Activated T-helper 1 cell treated with anti-CD3 and anti-CD28 coated beads, Interleukin-12 subunit alpha, Interleukin-12 subunit beta, Interleukin-2, Interleukin-4 antibody, amounts not matched to agents 30 ng/mL and 10 ng/mL and 1 ng/mL, durations not matched to agents 14 hours and 24 hours and 36 hours (primary cell): ENCODE measurements at regions not wholly inside any gene's neighbourhood (a gene's known extent, or its start where the extent isn't known, plus 50 kb on each side); places are given as distances from the start of the nearest gene placed in this dataset.

ENCODE experiments used
- DNase-seq: peaks from one replicate; pipeline ENCODE4 v3.0.0; 2021; ENCODE audit warnings: low spot score
- H3K27ac Mint-ChIP-seq: one replicate; pipeline ENCODE4 v1.8.0; 2021; ENCODE audit warnings: mild to moderate bottlenecking, mixed read lengths
- H3K27me3 Mint-ChIP-seq: one replicate; pipeline ENCODE4 v1.8.0; 2022; ENCODE audit warnings: mild to moderate bottlenecking, moderate library complexity, mixed read lengths; ENCODE audit not compliant: insufficient read depth
- H3K36me3 Mint-ChIP-seq: one replicate; pipeline ENCODE4 v1.8.0; 2021; ENCODE audit warnings: low read depth, mixed read lengths
- H3K4me1 Mint-ChIP-seq: one replicate; pipeline ENCODE4 v1.8.0; 2021; ENCODE audit warnings: low read depth, mixed read lengths
- H3K4me3 Mint-ChIP-seq: one replicate; pipeline ENCODE4 v1.8.0; 2021; ENCODE audit warnings: mild to moderate bottlenecking, moderate library complexity, mixed read lengths
- H3K9me3 Mint-ChIP-seq: one replicate; pipeline ENCODE4 v1.8.0; 2021; ENCODE audit warnings: mixed read lengths
- intact Hi-C: fragments of 100-400 bp; cut with micrococcal nuclease; formaldehyde crosslinking; loops from one replicate; pipeline ENCODE4 v1.15.1; 2024

DNA sequence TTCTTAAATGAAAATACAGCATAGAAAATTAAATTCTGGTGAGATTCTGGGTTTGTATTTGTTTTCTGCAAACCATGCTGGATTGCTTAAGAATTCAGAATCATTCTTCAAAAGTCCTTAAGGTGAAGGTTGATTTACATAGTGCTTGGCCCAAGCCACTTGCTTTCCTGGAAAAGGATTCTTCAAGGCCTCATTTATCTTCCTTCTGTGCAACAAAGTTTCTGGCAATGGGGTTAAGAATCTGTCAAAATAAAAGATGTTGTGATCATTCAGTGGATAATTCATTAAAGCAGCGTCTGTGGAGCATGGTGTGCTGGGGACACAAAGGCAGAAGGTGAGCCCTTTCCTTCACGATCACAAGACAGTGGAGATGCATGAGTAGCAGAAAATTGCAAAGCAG, 351.9 kb downstream of the GALR1 start:
- H3K27me3 Mint-ChIP-seq = peaks cover 6% of the 10 kb centered on the region
- H3K4me3 Mint-ChIP-seq = no peak overlapping the region
- H3K36me3 Mint-ChIP-seq = no peaks in the 10 kb centered on the region
- DNase-seq = no peak
- intact Hi-C loops = no loop called here
- no peak overlapping the region for H3K27ac Mint-ChIP-seq
- H3K4me1 Mint-ChIP-seq = no peaks in the 10 kb centered on the region
- no peaks in the 10 kb centered on the region for H3K9me3 Mint-ChIP-seq

DNA sequence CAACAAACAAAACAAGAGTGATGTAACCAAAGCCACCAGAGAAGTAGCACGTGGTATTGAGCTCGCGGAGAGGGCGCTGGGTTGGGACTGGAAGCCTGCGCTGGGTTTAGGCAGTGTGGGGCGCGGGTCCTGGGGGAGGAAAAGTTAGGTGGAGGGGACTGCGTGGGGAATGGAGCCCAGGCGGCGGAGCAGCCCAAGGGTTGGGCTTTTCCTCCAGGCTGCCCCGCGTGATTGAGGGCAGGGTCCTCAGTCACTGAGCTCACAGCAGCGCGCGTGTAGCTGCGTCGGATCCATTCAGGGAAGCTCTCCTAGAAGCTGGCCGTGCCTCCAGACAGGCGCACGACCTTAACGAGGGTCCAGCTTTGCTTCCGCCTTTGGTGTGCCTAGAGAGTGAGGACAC, 357.4 kb downstream of the GALR1 start:
- intact Hi-C loops = no loop called here
- Mint-ChIP-seq H3K27me3 (peaks cover 2% of the 10 kb centered on the region), H3K4me1 (no peaks in the 10 kb centered on the region), H3K27ac (no peak overlapping the region), H3K36me3 (no peaks in the 10 kb centered on the region), H3K9me3 (no peaks in the 10 kb centered on the region), H3K4me3 (no peak overlapping the region)
- DNase-seq = no peak

DNA sequence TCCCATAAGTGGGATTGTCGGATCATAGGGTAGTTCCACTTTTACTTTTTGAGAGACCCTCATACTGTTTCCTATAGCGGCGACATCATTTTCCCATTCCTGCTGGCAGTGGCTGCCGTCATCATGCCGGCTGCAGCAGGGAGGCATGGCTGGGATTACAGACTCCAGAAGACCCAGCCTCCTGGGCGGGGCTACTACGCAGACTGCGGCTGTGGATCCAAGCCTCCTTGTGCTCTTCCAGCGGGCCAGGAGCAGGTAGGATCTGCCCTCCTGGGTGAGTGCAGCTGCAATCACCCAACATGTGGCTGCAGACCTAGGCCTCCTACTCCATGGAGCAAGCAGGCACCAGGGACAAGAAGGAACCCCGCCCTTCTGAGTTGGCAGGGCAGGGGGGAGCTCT, 359.2 kb downstream of the GALR1 start:
- DNase-seq = no peak
- Mint-ChIP-seq H3K27me3 (no peaks in the 10 kb centered on the region), H3K4me3 (no peak overlapping the region), H3K4me1 (no peaks in the 10 kb centered on the region), H3K9me3 (no peaks in the 10 kb centered on the region), H3K36me3 (no peaks in the 10 kb centered on the region), H3K27ac (no peak overlapping the region)
- intact Hi-C loops = no loop called here

DNA sequence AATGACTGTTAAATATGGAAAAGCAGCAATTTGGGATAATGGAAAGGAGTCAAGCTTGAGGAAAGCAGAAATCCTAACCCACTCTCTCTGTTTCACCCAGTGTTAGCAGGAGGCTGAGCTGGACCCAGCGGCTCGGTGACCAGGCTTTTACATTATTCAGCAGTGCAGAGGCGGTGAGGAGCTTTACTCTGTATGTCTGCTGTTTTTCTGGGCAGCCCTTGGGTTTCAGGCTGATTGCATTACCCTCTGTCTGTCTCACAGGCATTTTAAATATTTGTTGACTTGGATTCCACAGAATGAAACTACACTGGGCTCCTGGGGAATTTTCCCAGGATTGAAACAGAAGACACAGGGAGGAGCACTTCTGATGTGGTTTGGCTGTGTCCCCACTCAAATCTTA, 368.0 kb downstream of the GALR1 start:
- peaks cover 4% of the 10 kb centered on the region for H3K27me3 Mint-ChIP-seq
- no peak overlapping the region for H3K27ac Mint-ChIP-seq
- intact Hi-C loops = no loop called here
- no peak overlapping the region for H3K4me3 Mint-ChIP-seq
- no peaks in the 10 kb centered on the region for H3K4me1 Mint-ChIP-seq
- no peaks in the 10 kb centered on the region for H3K36me3 Mint-ChIP-seq
- no peaks in the 10 kb centered on the region for H3K9me3 Mint-ChIP-seq
- DNase-seq = no peak

DNA sequence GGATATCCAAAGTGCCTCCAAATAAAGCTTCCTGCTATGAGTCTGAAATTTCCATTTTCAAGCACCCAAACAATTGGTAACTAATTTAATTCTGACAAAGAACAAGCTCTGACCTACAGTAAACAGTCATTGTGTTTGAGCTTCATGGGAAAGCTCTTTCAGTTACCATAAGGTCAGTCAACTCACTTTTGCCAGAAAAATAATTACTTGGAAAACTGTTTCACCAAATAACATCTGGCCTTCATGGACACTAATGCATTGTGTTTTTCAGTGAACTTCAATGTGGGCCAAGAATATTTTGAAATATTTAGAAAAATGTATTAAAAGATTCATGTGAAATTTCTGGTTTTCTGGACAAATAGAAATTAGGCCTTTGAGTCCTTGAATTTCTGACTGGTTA, 369.9 kb downstream of the GALR1 start:
- no peak for DNase-seq
- no peak overlapping the region for H3K27ac Mint-ChIP-seq
- peaks cover 7% of the 10 kb centered on the region for H3K27me3 Mint-ChIP-seq
- no peak overlapping the region for H3K4me3 Mint-ChIP-seq
- no peaks in the 10 kb centered on the region for H3K36me3 Mint-ChIP-seq
- H3K9me3 Mint-ChIP-seq = no peaks in the 10 kb centered on the region
- intact Hi-C loops = no loop called here
- no peaks in the 10 kb centered on the region for H3K4me1 Mint-ChIP-seq

DNA sequence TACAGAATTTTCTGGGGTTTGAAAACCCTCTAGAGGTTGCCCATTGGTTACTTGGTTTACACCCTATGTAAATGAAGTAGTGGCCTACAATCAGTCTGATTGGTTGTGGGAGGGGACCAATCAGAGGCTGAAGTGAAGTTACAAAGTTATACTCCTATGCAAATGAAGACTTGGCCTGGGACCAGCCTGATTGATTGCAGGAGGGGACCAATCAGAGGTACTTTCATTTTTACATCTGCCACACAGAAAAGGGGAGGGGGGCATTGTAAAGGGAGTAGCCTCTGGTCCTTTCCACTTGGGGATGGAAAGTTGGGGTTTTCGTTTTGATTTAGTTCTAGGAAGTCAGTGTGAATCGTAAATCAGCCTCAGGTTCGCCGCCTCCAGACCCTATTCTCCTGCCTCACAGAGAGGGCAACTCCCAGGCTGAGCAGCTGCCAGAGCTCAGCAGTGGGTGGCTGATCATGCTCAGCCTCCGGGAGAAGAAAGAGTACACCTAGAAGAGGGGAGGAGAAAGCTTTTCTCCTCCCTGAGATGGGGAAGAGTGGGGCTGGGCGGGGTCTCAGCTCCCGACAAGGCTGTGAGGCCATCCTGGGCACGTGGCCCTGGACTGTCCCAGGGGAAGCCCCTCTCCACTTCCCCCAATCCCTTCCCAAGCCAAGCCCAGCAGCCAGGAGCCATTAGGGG, 372.5 kb downstream of the GALR1 start:
- Mint-ChIP-seq H3K27ac (no peak overlapping the region), H3K4me1 (no peaks in the 10 kb centered on the region), H3K9me3 (no peaks in the 10 kb centered on the region), H3K36me3 (no peaks in the 10 kb centered on the region), H3K27me3 (peaks cover 7% of the 10 kb centered on the region), H3K4me3 (no peak overlapping the region)
- intact Hi-C loops = no loop called here
- DNase-seq = no peak

DNA sequence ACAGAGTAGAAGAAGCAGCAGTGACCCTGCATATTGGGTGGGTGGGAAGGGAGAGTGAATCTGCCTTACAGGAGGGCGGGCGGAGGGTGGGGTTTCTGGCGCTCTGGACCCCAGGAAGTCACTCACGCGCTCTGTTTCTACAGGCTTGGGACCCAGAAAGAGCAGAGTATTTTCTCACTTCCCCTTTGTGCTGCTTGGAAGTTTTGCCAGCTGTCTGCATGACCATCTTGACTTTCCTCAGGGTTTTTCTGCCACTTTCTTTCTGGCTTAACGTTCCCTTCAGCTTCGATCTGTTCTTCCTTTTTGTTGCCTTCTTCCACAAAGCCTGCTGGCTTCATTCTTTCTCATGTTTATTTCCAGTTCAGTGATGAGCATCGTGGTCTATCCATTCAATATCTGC, 383.1 kb downstream of the GALR1 start:
- H3K4me3 Mint-ChIP-seq = no peak overlapping the region
- no peaks in the 10 kb centered on the region for H3K4me1 Mint-ChIP-seq
- intact Hi-C loops = no loop called here
- H3K36me3 Mint-ChIP-seq = no peaks in the 10 kb centered on the region
- DNase-seq = no peak
- H3K9me3 Mint-ChIP-seq = no peaks in the 10 kb centered on the region
- H3K27me3 Mint-ChIP-seq = peaks cover 1% of the 10 kb centered on the region
- H3K27ac Mint-ChIP-seq = no peak overlapping the region

DNA sequence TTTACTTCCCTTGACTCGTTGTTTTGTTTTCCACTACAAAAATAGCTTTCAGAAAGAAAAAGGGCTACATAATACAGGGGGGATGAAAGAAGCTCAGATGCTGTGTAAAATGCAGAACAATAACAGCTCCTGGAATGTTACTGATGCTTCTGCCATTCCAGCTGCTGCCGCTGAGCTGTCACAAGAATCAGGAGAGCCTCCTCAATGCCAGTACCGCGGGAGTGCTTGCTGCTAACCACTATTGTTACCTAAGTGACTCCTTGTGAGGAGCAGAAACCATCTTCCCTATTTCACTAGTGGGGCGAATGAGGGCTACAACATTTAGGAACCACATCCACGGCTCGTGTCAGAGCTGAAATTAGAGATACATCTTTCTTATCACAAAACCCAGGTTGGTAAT, 384.8 kb downstream of the GALR1 start:
- H3K36me3 Mint-ChIP-seq = no peaks in the 10 kb centered on the region
- H3K27me3 Mint-ChIP-seq = no peaks in the 10 kb centered on the region
- DNase-seq = no peak
- no peak overlapping the region for H3K4me3 Mint-ChIP-seq
- intact Hi-C loops = no loop called here
- no peaks in the 10 kb centered on the region for H3K9me3 Mint-ChIP-seq
- no peak overlapping the region for H3K27ac Mint-ChIP-seq
- no peaks in the 10 kb centered on the region for H3K4me1 Mint-ChIP-seq

DNA sequence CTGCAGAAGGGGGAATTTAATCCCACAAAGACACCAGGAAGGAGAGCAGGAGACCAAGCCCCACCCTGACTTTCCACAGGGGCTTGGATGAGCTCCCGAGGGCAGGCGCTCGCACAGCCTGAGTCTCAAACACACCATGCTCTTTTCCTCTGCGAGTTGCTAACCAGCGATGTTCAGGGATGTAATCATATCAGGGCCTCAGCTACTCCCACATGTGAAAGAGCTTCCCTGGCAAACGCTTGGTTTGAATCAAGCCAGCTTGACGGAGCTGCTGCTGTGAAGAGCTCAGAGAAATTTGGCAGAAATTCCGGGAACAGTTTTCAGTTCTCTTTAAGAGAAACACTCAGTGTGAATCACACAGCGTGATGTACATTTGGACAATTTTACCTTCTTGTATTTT, 385.8 kb downstream of the GALR1 start:
- Mint-ChIP-seq H3K36me3 (no peaks in the 10 kb centered on the region), H3K4me1 (no peaks in the 10 kb centered on the region), H3K27me3 (no peaks in the 10 kb centered on the region), H3K4me3 (no peak overlapping the region), H3K27ac (no peak overlapping the region), H3K9me3 (no peaks in the 10 kb centered on the region)
- DNase-seq = no peak
- intact Hi-C loops = no loop called here

DNA sequence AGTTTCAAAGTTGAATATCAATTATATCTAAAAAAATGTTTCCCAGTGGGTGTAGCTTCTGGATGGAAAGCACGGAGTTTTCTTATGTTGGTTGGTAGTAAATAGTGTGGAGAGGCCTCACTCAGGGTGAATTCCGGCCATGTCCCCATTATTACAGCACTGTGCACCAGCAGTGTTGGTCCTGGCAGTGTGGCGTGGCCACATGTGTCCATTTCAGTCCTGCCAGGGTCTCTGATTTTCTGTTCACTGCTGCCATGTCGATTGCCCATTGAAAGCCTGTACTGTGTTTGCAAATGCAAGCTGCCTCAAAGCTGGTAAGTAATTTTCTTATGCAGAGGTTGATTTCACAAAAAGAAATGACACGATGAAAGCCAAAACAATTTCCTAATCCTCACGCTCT, 386.2 kb downstream of the GALR1 start:
- Mint-ChIP-seq H3K36me3 (no peaks in the 10 kb centered on the region), H3K27me3 (no peaks in the 10 kb centered on the region), H3K27ac (no peak overlapping the region), H3K4me1 (no peaks in the 10 kb centered on the region), H3K4me3 (no peak overlapping the region), H3K9me3 (no peaks in the 10 kb centered on the region)
- no peak for DNase-seq
- intact Hi-C loops = no loop called here

DNA sequence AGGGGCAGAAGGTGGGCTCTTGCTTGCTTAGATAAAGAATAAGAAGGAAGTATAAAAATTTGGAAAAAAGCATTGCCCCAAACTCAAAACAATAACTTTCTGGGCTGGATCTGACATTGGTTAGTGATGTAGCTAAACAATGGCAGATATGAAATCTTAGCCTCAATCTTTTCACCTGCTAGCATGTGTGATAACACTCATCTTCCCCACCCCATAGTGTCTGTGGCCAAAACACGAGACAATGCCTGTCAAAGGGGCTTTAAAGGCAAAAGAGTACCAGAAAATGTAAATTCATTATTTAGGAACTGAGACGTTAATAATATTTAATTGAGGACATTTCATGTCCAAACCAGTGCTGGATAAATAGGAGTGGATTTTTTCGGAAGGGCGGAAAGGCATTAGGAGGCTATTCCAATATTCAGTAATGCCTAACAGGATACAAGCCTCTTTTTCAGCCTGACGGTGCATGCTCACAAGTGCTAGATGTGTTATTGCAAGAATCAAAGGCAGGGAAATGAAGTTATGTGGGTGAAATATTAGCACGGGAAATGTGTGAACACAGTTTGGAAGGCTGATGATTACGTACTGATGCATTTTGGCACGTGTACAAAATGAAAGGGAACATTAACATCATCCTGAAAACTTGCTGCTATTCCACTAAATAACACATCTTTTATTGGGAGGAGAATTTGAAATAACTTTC, 395.7 kb downstream of the GALR1 start:
- intact Hi-C loops = no loop called here
- Mint-ChIP-seq H3K9me3 (no peaks in the 10 kb centered on the region), H3K4me3 (no peak overlapping the region), H3K27me3 (peaks cover 9% of the 10 kb centered on the region), H3K36me3 (no peaks in the 10 kb centered on the region), H3K27ac (no peak overlapping the region), H3K4me1 (no peaks in the 10 kb centered on the region)
- DNase-seq = no peak

DNA sequence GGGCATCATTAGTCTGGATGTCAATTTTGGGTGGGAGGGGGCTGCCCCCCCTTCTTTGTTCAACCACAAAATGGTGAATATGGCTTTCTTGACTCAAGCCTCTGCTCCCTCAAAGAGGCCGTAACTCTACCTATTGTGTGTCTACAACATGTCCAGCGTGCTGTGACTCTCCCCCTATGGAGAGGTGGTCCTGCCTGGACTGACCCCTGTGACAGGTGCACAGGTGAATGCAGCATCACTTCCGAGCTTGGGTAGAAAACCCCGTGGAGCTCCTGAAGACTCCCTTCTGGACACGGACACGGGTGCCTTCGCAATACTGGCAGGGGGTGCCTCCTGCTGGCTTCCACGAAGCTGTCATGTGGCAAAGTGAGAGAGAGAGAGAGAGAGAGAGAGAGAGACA, 397.8 kb downstream of the GALR1 start:
- H3K36me3 Mint-ChIP-seq = no peaks in the 10 kb centered on the region
- H3K27me3 Mint-ChIP-seq = peaks cover 6% of the 10 kb centered on the region
- H3K9me3 Mint-ChIP-seq = no peaks in the 10 kb centered on the region
- intact Hi-C loops = no loop called here
- DNase-seq = no peak
- no peak overlapping the region for H3K27ac Mint-ChIP-seq
- H3K4me1 Mint-ChIP-seq = peaks cover 4% of the 10 kb centered on the region
- H3K4me3 Mint-ChIP-seq = no peak overlapping the region

DNA sequence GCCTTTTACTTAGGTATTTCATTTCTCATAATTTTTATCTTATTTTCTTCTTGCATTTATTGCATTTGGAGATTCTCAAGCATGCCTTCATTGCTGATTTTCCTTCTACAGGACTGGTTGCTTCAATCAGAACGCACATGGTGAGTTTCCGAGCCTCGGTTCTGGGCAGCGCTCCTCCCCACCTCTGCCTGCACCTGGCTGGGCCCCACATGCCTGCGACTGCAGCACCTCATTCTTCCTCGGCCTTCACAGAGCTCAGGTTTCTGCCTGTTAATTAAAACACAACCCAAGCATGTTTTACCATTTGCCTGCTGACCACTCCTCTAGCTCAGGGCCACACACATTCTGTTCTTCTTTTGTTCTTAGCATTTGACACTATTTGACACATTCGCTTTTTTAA, 398.8 kb downstream of the GALR1 start:
- Mint-ChIP-seq H3K9me3 (no peaks in the 10 kb centered on the region), H3K4me1 (peaks cover 4% of the 10 kb centered on the region), H3K27me3 (peaks cover 6% of the 10 kb centered on the region), H3K4me3 (no peak overlapping the region), H3K36me3 (no peaks in the 10 kb centered on the region), H3K27ac (no peak overlapping the region)
- intact Hi-C loops = no loop called here
- DNase-seq = no peak
